VCaP (cell line): ENCODE measurements at regions not wholly inside any gene's neighbourhood (a gene's known extent, or its start where the extent isn't known, plus 50 kb on each side); places are given as distances from the start of the nearest gene placed in this dataset.
"Not testable (repeated sequence)": the region's sequence is repeated elsewhere in the genome, so short reads cannot be mapped to it uniquely, and the experiment has no call there.

Source experiments
- H3K27ac ChIP-seq: fragments of 450-650 bp; 2 replicates; pipeline ENCODE4 v1.5.1; 2017
- TF ChIP-seq, protein P1 (sequence below): fragments of 450-650 bp; conservative IDR thresholded peaks from 2 replicates; pipeline ENCODE4 v1.5.1; 2017; ENCODE audit warnings: mild to moderate bottlenecking, moderate library complexity

DNA sequence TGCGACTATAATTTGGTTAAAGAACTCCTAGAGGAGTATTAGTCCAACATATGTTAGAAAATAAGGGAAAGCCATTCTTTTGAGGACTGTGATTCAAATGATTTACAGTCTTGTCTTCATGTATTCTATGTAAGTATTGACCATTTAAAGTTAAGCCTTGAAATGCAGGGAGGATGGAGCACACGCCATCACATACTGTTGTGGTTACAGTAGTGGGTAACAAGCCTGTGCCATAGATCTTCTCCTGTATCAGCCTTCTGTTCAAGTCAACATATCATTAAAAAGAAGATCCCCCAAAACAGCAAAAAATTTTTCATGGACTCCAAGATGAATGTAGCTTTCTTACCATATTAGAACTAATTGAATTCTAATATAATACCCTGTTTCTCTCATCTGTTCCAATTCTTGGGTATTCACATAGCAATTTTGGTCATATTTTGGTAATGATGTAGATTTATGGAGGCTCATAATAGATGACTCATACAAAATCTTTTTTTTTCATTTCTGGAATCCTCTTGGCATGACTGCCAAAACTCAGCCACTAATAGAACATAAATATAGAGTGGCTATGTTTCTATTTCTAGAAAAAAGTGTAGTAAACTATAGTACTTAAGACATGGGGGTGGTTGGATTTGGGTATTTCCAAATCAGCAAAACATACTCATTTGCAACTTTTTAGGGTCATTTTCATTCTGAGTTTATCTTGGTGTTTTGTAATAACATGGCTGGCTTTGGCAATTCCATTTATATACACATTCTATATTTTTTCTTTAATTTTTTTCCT is 413.5 kb downstream of the BCKDHB start:
- no peak overlapping the region for H3K27ac ChIP-seq
- TF ChIP-seq, protein P1, sequence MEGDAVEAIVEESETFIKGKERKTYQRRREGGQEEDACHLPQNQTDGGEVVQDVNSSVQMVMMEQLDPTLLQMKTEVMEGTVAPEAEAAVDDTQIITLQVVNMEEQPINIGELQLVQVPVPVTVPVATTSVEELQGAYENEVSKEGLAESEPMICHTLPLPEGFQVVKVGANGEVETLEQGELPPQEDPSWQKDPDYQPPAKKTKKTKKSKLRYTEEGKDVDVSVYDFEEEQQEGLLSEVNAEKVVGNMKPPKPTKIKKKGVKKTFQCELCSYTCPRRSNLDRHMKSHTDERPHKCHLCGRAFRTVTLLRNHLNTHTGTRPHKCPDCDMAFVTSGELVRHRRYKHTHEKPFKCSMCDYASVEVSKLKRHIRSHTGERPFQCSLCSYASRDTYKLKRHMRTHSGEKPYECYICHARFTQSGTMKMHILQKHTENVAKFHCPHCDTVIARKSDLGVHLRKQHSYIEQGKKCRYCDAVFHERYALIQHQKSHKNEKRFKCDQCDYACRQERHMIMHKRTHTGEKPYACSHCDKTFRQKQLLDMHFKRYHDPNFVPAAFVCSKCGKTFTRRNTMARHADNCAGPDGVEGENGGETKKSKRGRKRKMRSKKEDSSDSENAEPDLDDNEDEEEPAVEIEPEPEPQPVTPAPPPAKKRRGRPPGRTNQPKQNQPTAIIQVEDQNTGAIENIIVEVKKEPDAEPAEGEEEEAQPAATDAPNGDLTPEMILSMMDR, result no peak

DNA sequence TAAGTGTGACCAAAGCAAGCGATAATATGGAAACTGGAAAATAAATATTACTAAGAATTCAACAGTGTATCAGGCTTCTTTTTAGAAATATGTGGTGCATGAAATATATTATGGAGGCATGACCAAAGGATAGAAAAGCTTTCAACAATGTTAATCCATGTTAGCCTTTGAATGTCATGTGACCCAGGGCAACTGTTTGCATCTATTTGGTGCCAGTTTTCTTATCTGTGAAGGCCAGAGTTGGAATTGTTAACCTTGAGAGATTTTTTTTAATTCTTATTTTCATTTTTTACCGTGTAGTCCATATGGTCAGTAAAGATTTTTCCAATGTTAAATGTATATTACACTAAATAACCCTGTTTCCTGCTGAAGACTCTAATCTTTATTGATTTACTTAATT is 411.1 kb downstream of the BCKDHB start:
- TF ChIP-seq, protein P1, result no peak
- H3K27ac ChIP-seq, result no peak overlapping the region

DNA sequence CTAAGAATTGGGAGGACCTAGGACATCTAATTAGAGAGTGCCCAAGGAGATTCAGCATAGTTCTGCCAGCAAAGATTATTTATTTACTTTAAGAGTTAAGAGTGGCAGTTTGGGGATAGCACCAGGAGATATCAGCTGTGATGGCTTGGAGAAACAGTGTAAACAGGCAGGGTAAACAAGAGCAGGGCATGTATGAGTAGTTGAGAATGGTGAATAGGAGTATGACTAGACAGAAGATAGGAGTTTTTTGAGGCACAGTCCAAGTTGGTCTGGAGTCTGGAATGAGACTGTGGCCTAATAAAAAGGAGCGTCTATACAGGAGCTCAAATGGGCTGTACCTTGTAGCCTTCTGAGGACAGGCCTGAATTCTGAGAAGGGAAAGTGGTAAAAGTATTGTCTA is 404.1 kb downstream of the BCKDHB start:
- not testable (repeated sequence) for H3K27ac ChIP-seq

DNA sequence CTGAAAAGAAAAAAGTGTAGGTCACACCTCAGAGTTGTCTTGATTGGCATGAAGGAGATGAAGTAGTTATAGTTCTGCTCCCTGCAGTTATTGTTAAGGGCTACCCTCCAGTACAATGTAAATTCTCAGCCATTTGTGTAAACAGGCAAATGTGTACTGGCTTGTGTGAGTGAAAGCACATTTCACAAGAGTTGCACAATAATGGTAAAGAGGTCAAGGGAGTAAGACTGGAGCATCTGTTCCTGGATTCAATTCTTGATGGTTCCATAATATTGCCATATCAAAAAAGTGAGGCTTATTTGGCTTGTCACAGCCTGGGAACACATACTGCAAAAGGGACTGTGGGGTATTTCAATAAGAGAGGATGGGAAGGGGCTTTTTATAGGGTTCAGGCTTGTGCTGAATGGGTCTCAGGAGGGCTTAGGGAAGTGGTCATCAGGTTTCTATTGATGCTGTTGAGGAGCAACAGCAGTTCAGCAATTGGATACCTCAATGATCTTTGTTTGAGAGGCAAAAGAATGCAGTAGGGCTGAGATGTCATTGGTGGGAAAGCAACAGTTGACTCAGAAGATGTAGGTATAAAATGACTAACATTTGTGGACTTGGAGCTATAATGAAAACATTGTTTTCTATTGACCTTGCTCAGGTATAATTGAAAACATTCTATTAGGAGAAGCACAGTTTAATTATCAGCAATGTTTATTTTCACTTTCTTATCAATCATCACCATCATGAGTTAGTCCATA is 402.6 kb downstream of the BCKDHB start:
- no peak overlapping the region for H3K27ac ChIP-seq
- TF ChIP-seq, protein P1, result no peak

DNA sequence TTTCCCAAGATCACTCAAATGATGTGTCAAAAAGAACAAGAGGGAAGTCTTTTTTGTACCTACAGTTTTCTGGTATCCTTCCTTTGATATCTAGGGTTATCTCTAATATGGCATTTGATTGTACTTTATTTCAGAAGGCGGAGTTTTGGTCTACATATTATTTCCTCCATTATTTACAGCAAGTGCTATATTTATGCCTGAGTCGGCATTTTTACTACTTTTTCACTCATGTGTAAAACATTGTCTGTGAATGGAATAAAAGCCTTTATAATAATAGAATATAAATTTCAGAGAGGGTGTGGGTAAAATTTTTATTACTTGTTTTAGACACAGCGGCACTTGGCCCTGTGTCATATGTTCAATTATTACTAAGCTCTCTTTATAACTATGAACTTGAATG is 398.4 kb downstream of the BCKDHB start:
- TF ChIP-seq, protein P1, result no peak
- no peak overlapping the region for H3K27ac ChIP-seq

DNA sequence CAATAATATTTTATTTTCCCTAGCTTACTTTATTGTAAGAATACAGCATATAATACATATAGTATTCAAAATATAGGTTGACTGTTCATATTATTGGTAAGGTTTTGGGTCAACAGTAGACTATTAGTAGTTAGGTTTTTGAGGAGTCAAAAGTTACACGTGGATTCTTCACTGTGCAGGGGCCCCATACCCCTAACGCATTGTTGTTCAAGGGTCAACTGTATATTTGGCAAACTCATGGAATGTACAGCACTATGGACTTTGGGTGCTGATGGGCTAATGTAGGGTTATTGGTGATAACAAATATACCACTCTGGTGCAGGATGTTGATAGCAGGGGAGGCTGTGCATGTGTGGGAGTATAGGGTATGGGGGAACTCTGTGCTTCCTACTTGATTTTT is 397.2 kb downstream of the BCKDHB start:
- TF ChIP-seq, protein P1, result no peak
- H3K27ac ChIP-seq, result no peak overlapping the region

DNA sequence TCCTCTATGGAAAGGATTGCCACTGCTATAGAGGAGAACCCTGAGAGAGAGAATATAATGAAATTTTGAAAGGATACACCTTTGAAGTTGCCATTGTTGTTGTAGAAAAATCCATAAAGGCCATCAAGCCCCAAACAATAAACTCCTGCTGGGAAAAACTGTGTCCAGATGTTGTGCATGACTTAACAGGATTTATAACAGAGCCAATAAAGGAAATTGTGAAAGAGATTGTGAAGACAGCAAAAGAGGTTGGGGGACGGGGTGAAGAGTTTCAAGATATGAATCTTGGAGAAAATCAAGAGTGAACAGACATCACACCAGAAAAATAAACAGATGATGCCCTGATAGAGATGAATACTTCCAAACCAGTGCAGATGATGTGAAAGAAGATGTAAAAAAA is 396.4 kb downstream of the BCKDHB start:
- H3K27ac ChIP-seq, result no peak overlapping the region
- TF ChIP-seq, protein P1, result no peak

DNA sequence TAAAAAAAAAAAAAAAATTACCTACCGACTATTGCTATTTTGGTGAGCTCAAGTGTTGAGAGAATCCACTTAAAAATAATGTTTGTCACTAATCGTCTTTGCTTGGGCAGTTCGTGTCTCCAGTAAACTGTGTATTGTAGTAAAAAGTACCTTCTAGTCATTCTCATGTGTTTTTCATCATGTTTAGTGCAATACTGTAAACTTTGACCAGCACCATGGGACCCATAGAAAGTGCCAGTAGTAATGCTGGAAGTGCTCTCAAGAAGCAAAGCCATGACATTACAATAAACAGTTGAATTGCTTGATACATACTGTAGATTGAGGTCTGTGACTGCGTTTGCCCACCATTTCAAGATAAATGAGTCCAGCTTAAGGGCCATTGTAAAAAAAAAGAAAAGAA is 395.2 kb downstream of the BCKDHB start:
- TF ChIP-seq, protein P1, result no peak
- H3K27ac ChIP-seq, result no peak overlapping the region

DNA sequence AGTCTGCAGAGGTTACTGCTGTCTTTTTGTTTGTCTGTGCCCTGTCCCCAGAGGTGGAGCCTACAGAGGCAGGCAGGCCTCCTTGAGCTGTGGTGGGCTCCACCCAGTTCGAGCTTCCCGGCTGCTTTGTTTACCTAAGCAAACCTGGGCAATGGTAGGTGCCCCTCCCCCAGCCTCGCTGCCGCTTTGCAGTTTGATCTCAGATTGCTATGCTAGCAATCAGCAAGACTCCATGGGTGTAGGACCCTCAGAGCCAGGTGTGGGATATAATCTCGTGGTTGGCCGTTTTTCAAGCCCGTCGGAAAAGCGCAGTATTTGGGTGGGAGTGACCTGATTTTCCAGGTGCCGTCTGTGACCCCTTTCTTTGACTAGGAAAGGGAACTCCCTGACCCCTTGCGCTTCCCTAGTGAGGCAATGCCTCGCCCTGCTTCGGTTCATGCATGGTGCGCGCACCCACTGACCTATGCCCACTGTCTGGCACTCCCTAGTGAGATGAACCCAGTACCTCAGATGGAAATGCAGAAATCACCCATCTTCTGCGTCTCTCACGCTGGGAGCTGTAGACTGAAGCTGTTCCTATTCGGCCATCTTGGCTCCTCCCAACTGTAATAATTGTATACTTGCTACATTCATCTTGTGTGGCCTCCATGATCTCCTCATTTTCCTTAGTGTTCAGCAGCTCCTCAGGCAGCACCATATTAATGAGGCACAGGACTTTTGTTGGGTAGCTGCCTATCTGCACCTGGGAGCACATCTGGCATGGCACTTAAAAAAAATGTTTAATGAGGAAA is 391.4 kb downstream of the BCKDHB start:
- H3K27ac ChIP-seq, result not testable (repeated sequence)
